Vagina (tissue), 2 donors: ENCODE measurements at regions not wholly inside any gene's neighbourhood (a gene's known extent, or its start where the extent isn't known, plus 50 kb on each side); places are given as distances from the start of the nearest gene placed in this dataset.

Experiments used
- DNase-seq, 2 donors: peaks; one replicate each; pipeline ENCODE4 v3.0.0-alpha.2; 2017; ENCODE audit errors: extremely low spot score in 2 of 2
- H3K27ac ChIP-seq: fragments of 200-600 bp; sonication (generic); one replicate; pipeline ENCODE4 v1.5.1; 2019
- H3K27me3 ChIP-seq: fragments of 200-600 bp; sonication (generic); one replicate; pipeline ENCODE4 v1.5.1; 2019
- H3K36me3 ChIP-seq, 2 donors: fragments of 200-600 bp; sonication (generic); one replicate each; pipeline ENCODE4 v1.5.1; 2017 to 2019
- H3K4me1 ChIP-seq: fragments of 200-600 bp; sonication (generic); one replicate; pipeline ENCODE4 v1.5.1; 2019
- H3K4me3 ChIP-seq, 2 donors: fragments of 200-600 bp; sonication (generic); 1 replicate in 1 of 2; 2 replicates in 1 of 2; pipeline ENCODE4 v1.5.1; 2016 to 2019
- H3K9me3 ChIP-seq: fragments of 200-600 bp; sonication (generic); one replicate; pipeline ENCODE4 v1.5.1; 2019
- CTCF ChIP-seq, 3 experiments: fragments of 450-650 bp in 2 of 3; fragments of 200-600 bp in 1 of 3; sonication (generic) in 1 of 3; IDR thresholded peaks; one replicate each; pipeline ENCODE4 v1.5.1; 2017 to 2019; ENCODE audit warnings: antibody characterized with exemption in 3 of 3, mild to moderate bottlenecking in 2 of 3, moderate library complexity in 2 of 3
- POLR2A ChIP-seq, 2 donors: fragments of 450-650 bp; IDR thresholded peaks; one replicate each; pipeline ENCODE4 v1.6.1; 2017; ENCODE audit warnings: antibody characterized with exemption in 2 of 2, mild to moderate bottlenecking in 2 of 2, moderate library complexity in 2 of 2
- POLR2AphosphoS5 ChIP-seq, 2 donors: sonication (generic); formaldehyde crosslinking; IDR thresholded peaks; one replicate each; pipeline ENCODE4 v1.9.0; 2017; ENCODE audit warnings: antibody characterized with exemption in 2 of 2, mild to moderate bottlenecking in 2 of 2, low read depth in 1 of 2; ENCODE audit not compliant: insufficient read depth in 1 of 2
- intact Hi-C: fragments of 100-400 bp; cut with DNase I; formaldehyde crosslinking; loops from one replicate; pipeline ENCODE4 v1.15.1; 2023

GRCh38 chr5:167708449-167708848 is 583.0 kb upstream of the WWC1 start:
- Histone ChIP-seq H3K4me1 (no peaks in the 10 kb centered on the region), H3K27ac (no peak overlapping the region), H3K36me3 (no peaks in the 10 kb centered on the region), H3K27me3 (no peaks in the 10 kb centered on the region), H3K9me3 (no peaks in the 10 kb centered on the region), H3K4me3 (no peak overlapping the region)
- intact Hi-C loops, result no loop called here
- TF ChIP-seq POLR2A (IDR thresholded peaks at IDR 0.05) (no peak), CTCF (IDR thresholded peaks at IDR 0.05) (no peak), POLR2AphosphoS5 (IDR thresholded peaks at IDR 0.05; ENCODE audit: insufficient read depth in 1 of 2, low read depth in 1 of 2) (no peak)
- DNase-seq, result no peak

DNA sequence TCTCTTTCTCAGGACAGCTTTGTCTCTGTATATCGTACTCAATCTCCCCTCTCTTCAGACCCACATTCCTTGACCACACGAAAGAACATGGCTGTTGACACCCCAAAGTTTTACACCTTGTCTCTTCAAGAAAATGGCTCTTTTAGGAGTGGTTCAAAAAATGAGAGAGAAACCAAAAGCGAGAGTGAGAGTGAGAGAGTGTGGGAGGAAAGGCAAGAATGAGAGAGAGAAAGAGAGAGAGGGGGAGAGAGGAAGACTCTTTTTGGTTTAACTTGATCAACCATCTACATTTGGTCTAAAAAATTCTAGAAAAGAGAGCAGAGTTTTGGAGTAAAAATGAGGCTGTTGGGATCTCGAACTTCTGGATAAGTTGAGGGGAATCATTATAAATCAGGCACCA is 581.8 kb upstream of the WWC1 start:
- TF ChIP-seq POLR2AphosphoS5 (IDR thresholded peaks at IDR 0.05; ENCODE audit: insufficient read depth in 1 of 2, low read depth in 1 of 2), result no peak
- TF ChIP-seq CTCF (IDR thresholded peaks at IDR 0.05), result no peak
- TF ChIP-seq POLR2A (IDR thresholded peaks at IDR 0.05), result no peak
- Histone ChIP-seq H3K36me3 (no peaks in the 10 kb centered on the region), H3K4me1 (no peaks in the 10 kb centered on the region), H3K27me3 (no peaks in the 10 kb centered on the region), H3K27ac (no peak overlapping the region), H3K9me3 (no peaks in the 10 kb centered on the region), H3K4me3 (no peak overlapping the region)
- intact Hi-C loops, result no loop called here
- DNase-seq, result no peak

GRCh38 chr5:167710444-167711073 is 580.9 kb upstream of the WWC1 start:
- intact Hi-C loops, result no loop called here

GRCh38 chr5:167712986-167713585 is 578.4 kb upstream of the WWC1 start:
- Histone ChIP-seq H3K4me1 (no peaks in the 10 kb centered on the region), H3K27me3 (no peaks in the 10 kb centered on the region), H3K36me3 (no peaks in the 10 kb centered on the region), H3K4me3 (no peak overlapping the region), H3K27ac (no peak overlapping the region), H3K9me3 (no peaks in the 10 kb centered on the region)
- no peak for TF ChIP-seq CTCF (IDR thresholded peaks at IDR 0.05)
- TF ChIP-seq POLR2A (IDR thresholded peaks at IDR 0.05), result no peak
- TF ChIP-seq POLR2AphosphoS5 (IDR thresholded peaks at IDR 0.05; ENCODE audit: insufficient read depth in 1 of 2, low read depth in 1 of 2), result no peak
- no peak for DNase-seq
- intact Hi-C loops, result no loop called here

More at GRCh38 chr5:167710444-167711073, 580.9 kb upstream of the WWC1 start:
- H3K9me3 ChIP-seq, result no peaks in the 10 kb centered on the region
- no peaks in the 10 kb centered on the region for H3K27me3 ChIP-seq
- no peak for DNase-seq
- TF ChIP-seq CTCF (IDR thresholded peaks at IDR 0.05), result no peak
- no peak for TF ChIP-seq POLR2AphosphoS5 (IDR thresholded peaks at IDR 0.05; ENCODE audit: insufficient read depth in 1 of 2, low read depth in 1 of 2)
- no peak for TF ChIP-seq POLR2A (IDR thresholded peaks at IDR 0.05)
- no peak overlapping the region for H3K27ac ChIP-seq
- no peak overlapping the region for H3K4me3 ChIP-seq
- no peaks in the 10 kb centered on the region for H3K4me1 ChIP-seq
- no peaks in the 10 kb centered on the region for H3K36me3 ChIP-seq

DNA sequence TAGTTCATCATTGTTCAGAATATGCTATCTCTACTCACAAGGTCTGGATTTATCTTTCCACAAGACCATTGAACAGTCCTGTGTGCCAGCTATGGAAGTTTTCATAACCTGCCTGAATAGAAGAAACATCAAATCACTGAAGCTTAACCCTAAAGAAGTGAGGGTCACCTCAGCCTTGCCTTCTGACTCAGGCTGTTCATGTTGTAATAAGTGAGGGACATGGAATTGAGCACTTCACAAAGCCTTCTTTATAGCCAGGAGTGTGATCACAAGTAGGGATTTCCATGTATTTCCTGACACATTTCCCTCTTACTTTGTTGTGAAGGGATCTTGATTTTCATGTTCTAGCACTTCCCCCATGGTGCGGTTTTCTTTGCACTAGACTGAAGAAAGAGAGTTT is 577.5 kb upstream of the WWC1 start:
- H3K4me1 ChIP-seq, result no peaks in the 10 kb centered on the region
- no peak for DNase-seq
- intact Hi-C loops, result no loop called here
- H3K4me3 ChIP-seq, result no peak overlapping the region
- H3K27ac ChIP-seq, result no peak overlapping the region
- no peaks in the 10 kb centered on the region for H3K36me3 ChIP-seq
- TF ChIP-seq CTCF (IDR thresholded peaks at IDR 0.05) (no peak), POLR2AphosphoS5 (IDR thresholded peaks at IDR 0.05; ENCODE audit: insufficient read depth in 1 of 2, low read depth in 1 of 2) (no peak), POLR2A (IDR thresholded peaks at IDR 0.05) (no peak)
- H3K9me3 ChIP-seq, result no peaks in the 10 kb centered on the region
- no peaks in the 10 kb centered on the region for H3K27me3 ChIP-seq
